Activated T-cell treated with anti-CD3 and anti-CD28 coated beads for 24 hours (primary cell): ENCODE measurements at regions not wholly inside any gene's neighbourhood (a gene's known extent, or its start where the extent isn't known, plus 50 kb on each side); places are given as distances from the start of the nearest gene placed in this dataset.
"Not testable (repeated sequence)": the region's sequence is repeated elsewhere in the genome, so short reads cannot be mapped to it uniquely, and the experiment has no call there.

Source experiments
- DNase-seq: peaks from one replicate; pipeline ENCODE4 v3.0.0-alpha.2; 2020; ENCODE audit warnings: low read depth

DNA sequence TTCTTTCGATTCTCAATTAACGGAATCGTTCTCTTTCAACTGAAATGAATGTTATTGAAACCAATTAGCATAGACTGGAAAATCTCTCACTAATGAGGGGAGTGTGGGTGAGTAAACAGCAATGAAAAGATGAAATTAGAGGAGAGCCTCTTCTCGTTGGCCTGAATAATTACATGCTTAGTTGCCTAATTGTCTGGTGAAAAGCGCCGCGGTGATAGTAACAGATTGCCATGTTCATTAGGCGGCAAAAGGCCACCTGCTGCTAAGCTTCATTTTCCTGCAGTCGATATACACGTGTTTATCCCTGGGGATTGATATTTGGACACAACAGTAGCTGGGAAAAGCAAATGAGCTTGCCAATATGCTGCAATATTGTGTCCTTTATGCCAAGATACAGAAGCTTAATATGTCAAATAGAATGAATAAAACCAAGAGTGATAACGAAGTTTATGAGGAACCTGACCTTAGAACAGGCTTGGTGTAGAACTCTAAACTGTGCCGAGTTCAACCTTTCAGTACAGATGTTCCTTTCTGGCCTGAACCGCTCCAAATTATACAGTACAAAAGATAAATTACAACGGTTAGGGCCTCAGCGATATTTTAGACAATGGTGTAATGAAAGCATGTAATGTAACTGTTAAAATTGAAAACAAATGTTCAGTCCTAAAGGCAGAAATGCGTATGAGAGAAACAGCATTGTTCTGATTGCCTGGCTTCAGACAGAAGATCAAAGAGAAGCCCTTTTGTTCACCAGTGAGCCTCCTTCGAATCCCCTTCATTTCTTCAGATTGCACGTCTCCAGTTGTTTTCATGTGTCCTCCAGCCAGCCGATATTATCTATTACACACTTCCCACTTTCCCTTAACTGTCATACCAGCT lies 185.2 kb downstream of the SHOX2 start:
- no peak for DNase-seq

DNA sequence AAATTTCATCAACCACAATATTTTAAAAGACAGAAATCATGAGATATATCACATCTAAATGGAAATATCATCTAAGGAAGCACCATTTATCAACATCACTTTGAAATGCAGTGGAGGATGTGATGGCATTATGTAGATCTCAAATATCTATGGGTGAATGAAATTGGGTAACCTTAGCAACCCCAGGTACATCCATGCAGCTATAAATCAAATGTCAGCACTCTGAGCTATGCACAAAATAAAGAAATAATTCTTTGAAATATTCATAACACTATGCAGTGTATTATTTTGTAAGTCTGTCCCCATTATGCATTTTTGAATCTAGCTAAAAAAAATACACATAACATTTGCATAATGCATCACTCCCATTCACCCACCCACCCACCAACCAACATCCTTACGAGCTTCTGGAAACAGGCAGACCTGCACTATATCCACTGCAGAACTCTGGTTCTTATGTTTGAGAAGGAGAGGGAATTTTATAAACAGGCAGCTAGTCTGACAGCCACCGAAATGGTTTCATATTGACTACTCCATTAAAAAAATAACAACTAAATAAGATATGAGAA lies 186.8 kb downstream of the SHOX2 start:
- DNase-seq: no peak

DNA sequence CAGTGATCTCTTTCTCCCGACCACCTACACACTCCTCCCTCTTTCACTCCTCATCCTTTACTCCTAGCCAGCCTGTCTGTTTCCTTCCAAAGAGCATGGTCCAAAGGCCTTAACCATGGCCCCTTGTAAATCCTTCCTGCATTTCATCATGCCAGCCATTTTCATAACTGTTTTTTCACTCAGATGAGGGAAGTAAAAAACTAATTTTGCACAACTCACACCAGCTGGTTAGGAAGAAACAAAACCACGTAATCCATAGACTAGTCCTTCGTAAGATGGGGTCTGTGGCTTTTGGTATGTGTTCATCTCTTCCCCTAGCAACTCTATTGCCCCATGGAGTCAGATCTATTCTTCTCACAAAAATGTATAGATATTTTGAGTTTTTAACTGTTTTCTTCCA lies 187.8 kb downstream of the SHOX2 start:
- no peak for DNase-seq

DNA sequence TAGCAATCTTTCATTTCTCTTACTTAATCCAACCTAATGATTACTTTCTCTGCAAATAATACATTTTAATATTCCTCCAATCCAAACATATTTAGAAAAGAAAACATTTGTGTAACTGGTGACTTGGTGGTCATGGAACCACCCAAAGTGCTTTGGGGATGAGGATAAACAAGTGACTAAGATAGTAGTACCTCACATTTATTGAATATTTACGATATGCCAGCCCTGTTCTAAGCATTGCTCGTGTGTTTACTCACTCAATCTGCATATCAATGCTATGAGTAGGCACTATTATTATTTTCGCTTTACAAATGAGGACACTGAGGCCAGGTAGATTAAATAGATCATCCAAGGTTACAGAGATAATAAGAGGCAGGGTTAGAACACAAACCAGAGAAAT lies 189.5 kb downstream of the SHOX2 start:
- DNase-seq: no peak

DNA sequence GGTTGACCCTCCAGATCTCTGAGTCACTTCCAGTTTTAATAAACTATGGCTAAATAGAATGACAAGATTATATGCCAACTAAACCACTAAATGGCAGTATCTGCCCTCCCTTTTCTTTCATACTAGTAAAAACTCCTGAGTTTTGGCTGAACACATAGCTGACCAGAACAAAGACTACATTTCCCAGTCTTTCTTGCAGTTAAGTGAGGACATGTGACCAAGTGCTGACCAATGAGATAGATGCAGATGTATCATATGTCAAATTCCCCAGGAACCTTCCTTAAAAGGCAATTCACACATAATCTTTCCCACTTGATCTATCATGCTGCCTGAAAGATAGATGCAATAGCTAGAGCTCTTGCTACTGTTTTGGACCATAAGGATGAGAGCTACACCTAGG lies 191.3 kb downstream of the SHOX2 start:
- no peak for DNase-seq

DNA sequence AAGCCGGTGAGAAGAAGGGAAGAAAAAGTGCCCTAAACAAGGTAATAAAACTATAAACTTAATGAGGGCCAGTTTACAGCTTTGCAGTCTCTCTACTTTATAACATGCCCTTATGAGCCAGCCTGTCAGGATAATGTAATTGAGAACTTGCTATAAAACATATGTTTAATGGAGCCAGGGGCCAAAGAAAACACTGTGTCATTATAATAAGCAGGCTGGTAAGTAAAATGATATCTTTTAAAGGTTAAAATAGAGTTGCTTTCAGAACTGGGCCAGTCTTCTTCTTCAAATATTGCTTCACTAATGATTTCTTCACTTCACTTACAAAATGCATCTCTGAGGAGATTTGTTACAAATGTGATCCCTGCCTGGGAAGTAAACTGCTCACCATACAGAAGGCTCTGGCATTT lies 192.5 kb downstream of the SHOX2 start:
- no peak for DNase-seq

DNA sequence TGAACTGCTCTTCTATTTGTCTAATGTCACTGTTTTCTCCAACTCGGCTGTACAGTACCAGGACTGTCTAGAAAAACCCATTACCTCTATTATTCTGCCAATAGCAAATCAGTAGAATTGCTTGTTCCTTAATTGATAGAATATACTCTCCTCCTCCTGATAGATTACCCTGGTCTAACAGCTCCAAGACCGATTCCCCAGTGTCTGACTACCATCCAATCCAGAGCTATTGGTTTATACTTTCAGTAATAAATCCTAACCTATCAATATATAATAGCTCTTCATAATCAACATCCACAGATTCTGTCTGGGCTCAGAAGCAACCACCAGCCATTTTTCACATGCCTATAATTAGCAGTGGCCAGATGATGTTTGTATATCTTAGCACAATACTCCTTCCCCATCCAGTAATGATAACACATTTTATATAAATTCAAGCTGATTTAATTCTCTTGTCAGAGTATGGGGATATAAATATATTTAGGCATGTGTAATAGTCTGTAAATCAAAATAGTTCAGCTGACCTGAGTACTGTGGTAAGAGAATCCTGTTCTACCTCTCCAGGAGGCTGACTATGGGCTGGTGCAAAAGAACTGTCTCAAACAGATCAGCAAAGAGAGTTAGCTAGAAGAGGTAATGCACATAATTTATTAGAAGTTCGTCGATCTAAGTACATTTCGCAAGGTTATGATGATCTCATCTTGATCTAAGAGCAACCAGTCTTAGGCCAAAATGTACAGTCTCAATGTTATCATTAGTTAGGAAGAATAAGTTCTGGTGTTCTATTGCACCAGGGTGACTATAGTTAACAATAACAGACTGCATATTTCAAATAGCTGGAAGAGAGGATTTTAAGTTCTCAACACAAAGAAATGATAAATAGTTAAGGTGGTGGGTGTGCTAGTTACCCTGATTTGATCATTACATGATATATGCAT lies 193.4 kb downstream of the SHOX2 start:
- DNase-seq: no peak

DNA sequence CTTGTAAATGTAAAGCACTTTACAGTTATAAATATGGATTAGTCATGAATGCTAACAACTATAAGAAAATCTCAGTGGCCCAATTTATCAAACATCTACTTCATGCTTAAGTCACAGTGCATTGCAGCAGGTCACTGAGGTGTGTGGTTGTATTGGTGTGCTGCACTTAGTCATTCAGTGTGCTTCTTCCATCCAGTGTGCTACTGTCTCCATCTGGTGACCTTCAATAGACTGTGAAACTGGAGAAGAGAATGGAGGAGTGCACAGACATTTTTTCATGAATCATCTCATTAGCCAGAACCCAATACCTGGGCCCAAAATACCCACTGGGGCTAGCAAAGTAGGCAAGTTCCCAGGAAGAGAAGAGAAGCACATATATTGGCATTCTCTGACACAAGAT lies 199.6 kb downstream of the SHOX2 start:
- DNase-seq: no peak

DNA sequence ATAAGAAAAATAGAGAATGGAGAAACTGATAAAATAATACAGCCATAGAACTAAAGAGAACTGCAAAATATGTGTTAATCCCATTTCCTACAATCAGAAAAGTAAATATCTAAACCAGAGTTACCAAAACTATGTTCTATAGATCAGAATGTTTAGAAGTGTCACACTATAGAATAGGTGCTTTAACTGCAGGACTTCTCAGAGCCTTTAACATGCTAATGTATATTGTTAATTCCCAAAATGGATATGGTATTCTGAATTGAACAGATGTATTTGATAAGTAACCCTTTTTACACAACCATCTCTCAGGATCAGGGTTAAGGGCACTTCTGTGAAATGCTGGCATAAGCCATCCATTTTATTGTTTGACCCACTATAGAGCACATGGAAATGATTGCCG lies 200.3 kb downstream of the SHOX2 start:
- DNase-seq: no peak

DNA sequence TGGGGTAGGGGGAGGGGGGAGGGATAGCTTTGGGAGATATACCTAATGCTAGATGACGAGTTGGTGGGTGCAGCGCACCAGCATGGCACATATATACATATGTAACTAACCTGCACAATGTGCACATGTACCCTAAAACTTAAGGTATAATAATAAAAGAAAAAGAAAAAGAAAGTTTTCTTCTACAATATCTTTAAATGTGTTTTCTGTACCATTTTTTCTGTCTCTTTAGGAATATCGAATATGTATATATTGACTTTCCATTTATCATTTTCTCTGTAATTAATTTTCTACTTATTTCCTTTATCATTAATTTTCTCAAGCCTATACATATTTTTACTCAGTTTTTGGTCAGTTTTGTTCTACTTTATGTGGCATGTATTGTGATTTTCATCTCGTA lies 203.5 kb downstream of the SHOX2 start:
- DNase-seq: not testable (repeated sequence)

DNA sequence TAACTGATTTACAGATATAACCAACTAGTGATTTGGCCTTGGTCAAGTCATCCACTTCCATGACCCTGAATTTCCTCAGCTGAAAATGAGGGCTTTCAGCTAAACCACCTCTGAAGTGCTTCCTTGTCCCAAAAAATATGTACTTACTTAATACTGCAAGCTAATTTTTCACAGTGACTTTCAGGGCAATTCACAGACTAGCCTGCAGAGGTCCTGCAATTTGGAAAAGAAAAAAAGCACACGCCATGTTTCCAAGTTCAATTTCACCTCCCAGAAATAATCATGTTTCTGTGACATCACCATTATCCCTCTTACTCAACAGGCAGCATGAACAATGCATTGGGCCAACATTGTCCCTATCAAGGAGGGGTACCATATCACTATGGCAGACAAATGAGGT lies 218.2 kb downstream of the SHOX2 start:
- DNase-seq: no peak

DNA sequence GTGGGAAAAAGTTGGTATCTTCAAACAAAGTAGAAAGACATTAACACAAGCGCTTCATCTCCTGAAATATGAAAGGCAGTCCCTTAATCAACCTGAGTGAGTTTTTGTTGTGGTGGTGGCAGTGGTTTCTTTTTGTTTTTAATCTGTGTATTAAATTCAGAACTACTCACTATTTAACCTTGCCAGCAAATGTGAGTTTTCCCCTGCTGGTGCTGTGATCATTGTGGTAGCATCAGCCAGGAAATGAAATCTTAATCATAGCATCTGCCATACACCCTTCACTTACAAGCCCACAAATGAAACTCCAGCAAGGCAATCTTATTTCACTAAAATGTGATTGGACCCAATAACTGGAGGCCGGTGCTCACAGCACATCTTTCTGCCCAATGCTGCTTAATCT lies 229.7 kb downstream of the SHOX2 start:
- DNase-seq: no peak

DNA sequence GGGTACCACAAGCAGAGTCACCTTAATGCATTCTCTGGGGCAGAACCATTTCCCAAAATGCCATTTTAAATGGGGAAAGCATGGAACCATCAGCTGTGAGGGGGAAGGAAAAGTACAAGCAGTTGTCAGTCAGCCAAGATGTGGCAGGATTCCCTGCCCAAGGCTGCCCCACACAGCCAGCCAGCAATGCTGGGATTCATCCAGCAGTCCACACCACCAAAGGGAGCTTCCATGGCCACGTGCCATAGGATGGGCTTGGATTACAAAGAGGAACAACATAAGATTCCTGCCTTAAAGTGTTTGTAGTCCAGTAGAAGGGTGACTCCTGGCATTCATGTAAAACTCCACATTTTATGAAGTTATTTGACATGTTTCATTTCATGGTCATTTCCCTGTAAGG lies 233.3 kb downstream of the SHOX2 start:
- DNase-seq: no peak

DNA sequence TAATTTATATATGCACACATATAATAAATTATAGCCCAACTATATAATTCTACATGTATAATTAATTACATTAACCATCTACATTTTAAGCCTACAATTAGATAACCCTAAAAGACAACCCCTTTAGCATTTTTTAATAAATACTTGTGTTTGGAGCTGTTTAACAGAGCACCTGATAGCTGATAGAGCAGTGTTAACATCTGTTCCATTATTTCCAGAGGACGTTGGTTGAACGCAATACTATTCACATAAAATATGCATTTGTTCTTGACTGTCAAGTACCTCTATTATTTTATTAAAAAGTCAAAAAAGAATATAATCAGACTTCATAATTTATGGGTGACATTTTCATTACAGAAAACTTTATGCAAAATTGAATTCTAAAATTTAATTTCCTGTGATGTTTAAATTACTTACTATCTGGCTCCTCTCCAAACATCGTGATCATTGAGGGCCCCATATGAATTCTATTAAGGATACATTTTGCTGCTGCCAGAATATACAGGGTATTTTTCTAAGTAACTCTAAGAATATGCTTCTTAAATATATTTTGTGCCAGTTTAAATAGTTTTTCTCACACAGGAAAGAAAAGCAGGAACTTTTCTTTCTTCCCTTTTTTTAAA lies 234.3 kb downstream of the SHOX2 start:
- no peak for DNase-seq

DNA sequence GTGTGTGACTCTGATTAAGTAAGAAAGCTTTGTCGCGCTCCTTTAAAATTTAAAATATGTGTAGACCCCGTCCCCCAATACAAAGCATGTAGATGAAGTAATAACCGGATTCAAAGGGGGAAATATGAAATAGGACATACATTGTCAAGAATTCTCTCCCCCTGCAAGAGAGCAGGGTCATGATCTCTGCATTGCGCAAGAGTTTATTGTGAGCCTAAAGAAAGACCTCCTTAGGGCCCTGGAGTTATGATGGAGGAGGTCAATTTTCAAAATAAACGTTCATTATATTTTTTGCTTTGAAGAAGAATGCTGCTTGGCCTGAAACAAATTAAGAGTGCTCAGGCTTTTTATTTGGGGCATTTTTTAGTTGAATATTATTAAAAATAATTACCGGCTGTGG lies 235.0 kb downstream of the SHOX2 start:
- no peak for DNase-seq

DNA sequence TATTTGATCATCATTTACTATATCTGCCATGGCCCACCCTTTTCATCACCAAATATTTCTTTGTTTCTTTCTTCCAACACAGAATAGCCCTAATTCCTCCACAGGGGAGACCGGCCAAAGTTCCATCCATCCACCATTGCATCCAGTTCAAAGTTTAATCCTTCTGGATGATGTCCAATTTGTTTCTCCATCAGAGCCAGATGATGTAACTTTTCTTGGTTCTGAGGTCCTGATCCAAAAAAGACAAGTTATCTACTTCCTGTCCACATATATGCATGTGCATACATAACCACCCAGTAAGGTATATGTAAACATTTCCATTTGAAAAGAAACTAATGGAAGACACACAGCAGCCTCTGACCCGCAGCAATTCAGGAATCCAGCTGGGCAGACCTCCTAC lies 237.3 kb downstream of the SHOX2 start:
- no peak for DNase-seq

DNA sequence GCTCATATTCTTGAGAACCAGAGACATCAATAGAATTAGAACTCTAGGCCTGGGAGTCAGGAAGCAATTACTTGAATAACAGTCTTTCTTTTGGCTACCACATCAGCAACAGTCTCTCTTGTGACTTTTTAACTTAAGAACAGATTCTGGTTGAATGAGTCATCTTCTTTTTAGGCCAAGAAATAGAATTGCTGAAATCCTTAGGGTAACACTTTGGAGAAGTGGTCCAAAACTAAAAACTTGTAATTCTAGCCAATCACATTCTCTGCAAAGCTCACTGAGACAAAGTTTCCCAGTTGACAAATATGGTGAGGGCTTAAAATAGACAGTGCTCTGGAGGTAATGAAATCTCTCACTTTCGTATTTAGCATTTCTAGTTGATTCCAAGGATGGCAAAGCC lies 238.0 kb downstream of the SHOX2 start:
- DNase-seq: no peak

DNA sequence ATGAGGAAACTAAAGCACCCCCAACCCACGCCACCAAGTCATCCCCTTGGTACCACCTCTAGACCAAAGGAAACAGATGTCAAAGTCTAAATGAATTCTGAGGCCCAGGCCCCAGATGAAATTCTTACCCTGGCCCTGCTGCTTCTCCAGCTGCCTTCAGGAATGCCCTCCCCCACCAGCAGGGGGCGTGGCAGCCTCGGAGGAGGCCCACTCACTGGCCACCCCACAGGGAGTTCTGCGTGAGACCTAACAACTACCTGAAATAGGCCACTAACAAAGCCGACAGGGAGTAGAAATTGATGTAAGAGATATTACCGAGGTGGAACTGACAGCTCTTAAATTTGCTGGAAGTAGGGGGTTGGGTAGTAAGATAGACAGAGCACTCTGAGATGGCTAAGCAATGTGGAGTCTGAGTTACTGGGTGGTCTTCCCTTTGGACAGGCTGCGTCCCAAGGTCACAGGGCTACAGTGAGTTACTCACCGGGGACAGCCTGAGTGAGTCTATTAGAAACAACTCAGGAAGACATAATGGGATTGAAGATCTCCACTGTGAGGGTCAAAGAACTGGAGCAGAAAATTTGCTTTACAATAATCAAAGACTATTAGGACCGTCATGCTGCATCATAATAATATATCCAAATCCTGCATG lies 240.7 kb downstream of the SHOX2 start:
- DNase-seq: peak; percentile 13

DNA sequence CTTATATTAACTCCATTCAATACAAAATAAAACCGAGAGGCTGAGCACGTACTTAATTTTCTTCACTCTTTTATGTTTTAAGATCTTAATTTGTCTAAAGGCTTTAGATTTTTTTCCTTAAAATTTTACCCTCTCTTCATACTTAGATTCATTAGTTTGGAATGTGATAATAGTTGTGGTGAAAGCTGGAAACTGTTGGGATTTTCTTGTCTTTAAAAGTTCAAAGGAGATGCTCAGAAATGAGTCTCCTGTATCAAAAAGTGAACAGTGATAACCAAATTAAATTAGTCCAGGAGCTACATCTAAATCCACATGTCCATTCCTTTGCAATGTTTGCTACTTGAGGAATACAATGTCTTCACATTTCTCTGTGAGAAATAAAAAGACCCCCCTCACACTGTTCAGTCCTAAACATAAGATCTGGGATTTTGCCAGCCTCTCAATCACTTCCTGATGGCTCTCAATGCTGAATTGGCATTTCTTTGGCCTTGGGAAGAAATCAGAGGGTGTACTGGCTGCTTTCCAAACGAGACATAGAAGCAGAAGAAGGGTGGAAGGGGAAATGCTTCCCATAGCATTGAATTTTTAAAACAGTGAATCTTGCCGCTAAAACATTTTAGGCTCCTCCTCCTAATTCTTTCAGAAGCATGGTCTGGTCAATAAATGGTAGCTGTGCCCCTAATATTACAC lies 245.0 kb downstream of the SHOX2 start:
- DNase-seq: no peak

DNA sequence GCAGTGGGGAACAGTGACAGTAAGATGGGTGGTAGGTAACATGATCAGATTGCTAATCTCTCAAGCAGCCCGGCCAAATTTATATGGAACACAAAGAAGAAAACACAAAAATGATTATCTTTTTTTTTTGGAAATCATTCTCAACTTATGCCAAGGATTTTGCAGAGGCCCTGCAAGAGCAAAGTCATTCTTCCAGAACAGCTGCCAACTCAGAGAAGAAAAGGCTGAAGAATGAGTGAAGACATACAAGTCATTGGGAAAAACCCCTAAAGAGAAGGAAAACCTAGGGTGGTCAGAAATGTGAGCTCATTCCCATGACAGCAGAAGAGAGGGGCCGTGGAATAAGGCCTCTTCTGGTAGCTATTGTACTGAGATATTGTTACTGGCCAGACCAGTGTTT lies 246.7 kb downstream of the SHOX2 start:
- DNase-seq: no peak

DNA sequence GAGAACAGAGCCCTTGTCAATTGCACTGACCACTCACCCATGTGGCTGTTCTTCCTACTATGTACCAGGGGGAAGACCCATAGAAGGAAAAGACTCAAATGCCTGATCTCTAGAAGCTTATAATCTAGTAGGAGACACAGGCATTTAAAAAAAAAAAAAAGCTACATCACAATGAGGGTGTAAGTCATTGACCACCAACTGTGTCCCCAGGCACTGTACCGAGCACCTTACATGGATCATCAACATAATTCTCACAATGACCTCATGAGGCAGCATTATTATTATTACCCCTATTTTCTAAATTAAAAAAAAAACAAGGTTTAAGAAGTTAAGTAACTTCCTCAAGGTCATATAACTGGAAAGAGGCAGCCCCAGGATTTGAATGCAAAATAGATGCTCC lies 247.4 kb downstream of the SHOX2 start:
- DNase-seq: no peak
